ENCODE measurements at regions not wholly inside any gene's neighbourhood (a gene's known extent, or its start where the extent isn't known, plus 50 kb on each side); places are given as distances from the start of the nearest gene placed in this dataset.
"Not testable (repeated sequence)": the region's sequence is repeated elsewhere in the genome, so short reads cannot be mapped to it uniquely, and the experiment has no call there.

DNA sequence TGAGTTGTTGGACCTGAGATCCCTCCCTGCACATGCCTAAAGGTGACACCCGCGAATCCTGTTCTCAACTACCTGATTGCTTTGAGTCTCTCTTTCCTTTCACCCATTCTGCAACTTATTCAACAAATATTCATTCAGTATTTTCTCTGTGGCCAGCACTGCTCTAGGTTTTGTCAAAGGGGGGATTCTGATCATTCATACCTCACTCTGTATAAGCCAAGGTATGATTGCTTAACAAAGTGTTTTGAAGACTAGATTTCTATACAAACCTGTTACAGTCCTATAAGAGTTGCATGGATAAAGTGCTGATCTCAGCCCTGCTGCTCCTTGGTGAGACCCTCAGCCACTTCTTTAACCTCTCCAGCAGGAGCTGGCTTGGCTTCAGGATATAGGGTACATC, 409.7 kb downstream of the KCNRG start:
- H3K4me2 ChIP-seq (ENCODE audit: low read length), result no peak overlapping the region
- no peaks in the 10 kb centered on the region for H3K9me2 ChIP-seq (ENCODE audit: low read depth, low read length)
- peak overlapping the region; percentile 13 for H3K27ac ChIP-seq (ENCODE audit: low read depth, low read length, poor library complexity, severe bottlenecking)
- peaks cover 46% of the 10 kb centered on the region for H3K4me1 ChIP-seq (ENCODE audit: insufficient read depth, low read length, severe bottlenecking)
- no peaks in the 10 kb centered on the region for H3K79me2 ChIP-seq (ENCODE audit: insufficient read depth, low read length)
- no peak overlapping the region for H3K9ac ChIP-seq (ENCODE audit: low read length)
- H3K4me3 ChIP-seq (ENCODE audit: low read depth, low read length, poor library complexity, severe bottlenecking), result no peak overlapping the region
- no peaks in the 10 kb centered on the region for H3K36me3 ChIP-seq (ENCODE audit: insufficient read depth, low read length)
- no peaks in the 10 kb centered on the region for H3F3A ChIP-seq (ENCODE audit: insufficient read depth, low read length)
- TF ChIP-seq EZH2 (IDR thresholded peaks at IDR 0.05; ENCODE audit: borderline replicate concordance, low read length), result no peak
- TF ChIP-seq, protein P1, sequence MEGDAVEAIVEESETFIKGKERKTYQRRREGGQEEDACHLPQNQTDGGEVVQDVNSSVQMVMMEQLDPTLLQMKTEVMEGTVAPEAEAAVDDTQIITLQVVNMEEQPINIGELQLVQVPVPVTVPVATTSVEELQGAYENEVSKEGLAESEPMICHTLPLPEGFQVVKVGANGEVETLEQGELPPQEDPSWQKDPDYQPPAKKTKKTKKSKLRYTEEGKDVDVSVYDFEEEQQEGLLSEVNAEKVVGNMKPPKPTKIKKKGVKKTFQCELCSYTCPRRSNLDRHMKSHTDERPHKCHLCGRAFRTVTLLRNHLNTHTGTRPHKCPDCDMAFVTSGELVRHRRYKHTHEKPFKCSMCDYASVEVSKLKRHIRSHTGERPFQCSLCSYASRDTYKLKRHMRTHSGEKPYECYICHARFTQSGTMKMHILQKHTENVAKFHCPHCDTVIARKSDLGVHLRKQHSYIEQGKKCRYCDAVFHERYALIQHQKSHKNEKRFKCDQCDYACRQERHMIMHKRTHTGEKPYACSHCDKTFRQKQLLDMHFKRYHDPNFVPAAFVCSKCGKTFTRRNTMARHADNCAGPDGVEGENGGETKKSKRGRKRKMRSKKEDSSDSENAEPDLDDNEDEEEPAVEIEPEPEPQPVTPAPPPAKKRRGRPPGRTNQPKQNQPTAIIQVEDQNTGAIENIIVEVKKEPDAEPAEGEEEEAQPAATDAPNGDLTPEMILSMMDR (IDR thresholded peaks at IDR 0.05; ENCODE audit: low read length), result no peak
- H3K9me3 ChIP-seq (ENCODE audit: low read length), result no peaks in the 10 kb centered on the region
- no peak overlapping the region for H2AFZ ChIP-seq (ENCODE audit: low read length)
- no peaks in the 10 kb centered on the region for H4K20me1 ChIP-seq (ENCODE audit: insufficient read depth, low read length)
- no peaks in the 10 kb centered on the region for H3K27me3 ChIP-seq (ENCODE audit: insufficient read depth, low read length)

DNA sequence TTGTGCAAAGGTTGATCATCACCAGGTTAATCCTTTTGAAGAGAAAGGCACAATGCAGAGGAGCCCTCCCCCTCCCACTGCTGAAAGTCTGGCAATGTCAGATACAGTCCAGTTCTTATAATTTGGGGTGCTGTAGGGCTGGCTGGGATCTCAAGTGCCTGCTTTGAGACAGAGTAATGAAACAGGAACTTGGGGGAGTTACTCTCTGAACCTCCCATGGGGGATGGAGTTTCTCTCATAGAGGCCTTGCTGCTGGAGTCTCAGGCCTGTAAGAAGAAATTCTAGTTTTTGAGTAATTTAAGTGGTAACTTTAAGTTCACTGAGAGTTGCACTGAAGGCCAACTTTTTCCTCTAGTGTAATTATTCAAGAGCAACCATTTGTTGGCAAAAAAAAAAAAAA, 410.5 kb downstream of the KCNRG start:
- H3K27me3 ChIP-seq (ENCODE audit: insufficient read depth, low read length), result no peaks in the 10 kb centered on the region
- no peak for TF ChIP-seq EZH2 (IDR thresholded peaks at IDR 0.05; ENCODE audit: borderline replicate concordance, low read length)
- TF ChIP-seq, protein P1 (IDR thresholded peaks at IDR 0.05; ENCODE audit: low read length), result no peak
- H3K4me1 ChIP-seq (ENCODE audit: insufficient read depth, low read length, severe bottlenecking), result peaks cover 46% of the 10 kb centered on the region
- no peaks in the 10 kb centered on the region for H3F3A ChIP-seq (ENCODE audit: insufficient read depth, low read length)
- no peaks in the 10 kb centered on the region for H3K36me3 ChIP-seq (ENCODE audit: insufficient read depth, low read length)
- H3K9ac ChIP-seq (ENCODE audit: low read length), result no peak overlapping the region
- H2AFZ ChIP-seq (ENCODE audit: low read length), result no peak overlapping the region
- no peaks in the 10 kb centered on the region for H3K79me2 ChIP-seq (ENCODE audit: insufficient read depth, low read length)
- no peaks in the 10 kb centered on the region for H4K20me1 ChIP-seq (ENCODE audit: insufficient read depth, low read length)
- H3K4me3 ChIP-seq (ENCODE audit: low read depth, low read length, poor library complexity, severe bottlenecking), result no peak overlapping the region
- no peak overlapping the region for H3K27ac ChIP-seq (ENCODE audit: low read depth, low read length, poor library complexity, severe bottlenecking)
- H3K9me2 ChIP-seq (ENCODE audit: low read depth, low read length), result no peaks in the 10 kb centered on the region
- H3K4me2 ChIP-seq (ENCODE audit: low read length), result no peak overlapping the region
- no peaks in the 10 kb centered on the region for H3K9me3 ChIP-seq (ENCODE audit: low read length)

- H3F3A ChIP-seq (ENCODE audit: insufficient read depth, low read length), result no peaks in the 10 kb centered on the region
- H3K27me3 ChIP-seq (ENCODE audit: insufficient read depth, low read length), result no peaks in the 10 kb centered on the region
- H3K79me2 ChIP-seq (ENCODE audit: insufficient read depth, low read length), result no peaks in the 10 kb centered on the region
- H3K36me3 ChIP-seq (ENCODE audit: insufficient read depth, low read length), result no peaks in the 10 kb centered on the region
- peaks cover 37% of the 10 kb centered on the region for H3K4me1 ChIP-seq (ENCODE audit: insufficient read depth, low read length, severe bottlenecking)
- H3K9ac ChIP-seq (ENCODE audit: low read length), result no peak overlapping the region
- peaks cover 3% of the 10 kb centered on the region; the same call in 1 of the 2 replicates for H3K9me3 ChIP-seq (ENCODE audit: low read length)
- no peak overlapping the region for H3K27ac ChIP-seq (ENCODE audit: low read depth, low read length, poor library complexity, severe bottlenecking)
- H3K4me2 ChIP-seq (ENCODE audit: low read length), result no peak overlapping the region
- H3K4me3 ChIP-seq (ENCODE audit: low read depth, low read length, poor library complexity, severe bottlenecking), result no peak overlapping the region
- H3K9me2 ChIP-seq (ENCODE audit: low read depth, low read length), result no peaks in the 10 kb centered on the region
- TF ChIP-seq, protein P1 (IDR thresholded peaks at IDR 0.05; ENCODE audit: low read length), result no peak
- TF ChIP-seq EZH2 (IDR thresholded peaks at IDR 0.05; ENCODE audit: borderline replicate concordance, low read length), result no peak
- no peak overlapping the region for H2AFZ ChIP-seq (ENCODE audit: low read length)
- H4K20me1 ChIP-seq (ENCODE audit: insufficient read depth, low read length), result no peaks in the 10 kb centered on the region
Observed at GRCh38 chr13:50426927-50427326, 411.7 kb downstream of the KCNRG start.

DNA sequence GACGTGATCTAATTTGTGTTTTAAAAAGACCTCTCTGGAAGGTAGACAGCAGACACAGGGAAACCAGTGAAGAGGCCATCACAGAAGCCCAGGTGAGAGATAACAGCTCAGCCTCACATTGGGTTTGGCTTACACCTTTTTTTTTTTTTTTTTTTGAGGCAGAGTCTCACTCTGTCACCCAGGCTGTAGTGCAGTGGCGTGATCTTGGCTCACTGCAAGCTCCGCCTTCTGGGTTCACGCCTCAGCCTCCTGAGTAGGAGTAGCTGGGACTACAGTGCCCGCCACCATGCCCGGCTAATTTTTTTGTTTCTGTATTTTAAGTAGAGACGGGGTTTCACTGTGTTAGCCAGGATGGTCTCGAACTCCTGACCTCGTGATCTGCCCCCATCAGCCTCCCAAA, 412.3 kb downstream of the KCNRG start:
- H3K9me2 ChIP-seq (ENCODE audit: low read depth, low read length); H3K36me3 ChIP-seq (ENCODE audit: insufficient read depth, low read length); H3K27me3 ChIP-seq (ENCODE audit: insufficient read depth, low read length); H3K27ac ChIP-seq (ENCODE audit: low read depth, low read length, poor library complexity, severe bottlenecking); H3K4me2 ChIP-seq (ENCODE audit: low read length); H3F3A ChIP-seq (ENCODE audit: insufficient read depth, low read length); H2AFZ ChIP-seq (ENCODE audit: low read length); H4K20me1 ChIP-seq (ENCODE audit: insufficient read depth, low read length); H3K79me2 ChIP-seq (ENCODE audit: insufficient read depth, low read length); H3K9ac ChIP-seq (ENCODE audit: low read length); H3K9me3 ChIP-seq (ENCODE audit: low read length); H3K4me3 ChIP-seq (ENCODE audit: low read depth, low read length, poor library complexity, severe bottlenecking): not testable (repeated sequence)
- H3K4me1 ChIP-seq (ENCODE audit: insufficient read depth, low read length, severe bottlenecking), result peaks cover 31% of the 10 kb centered on the region

Data from OCI-LY1 (cell line).